Right kidney (tissue), 1 donor: ENCODE measurements at regions not wholly inside any gene's neighbourhood (a gene's known extent, or its start where the extent isn't known, plus 50 kb on each side); places are given as distances from the start of the nearest gene placed in this dataset.

Source experiments
- DNase-seq: peaks from one replicate; pipeline ENCODE4 v3.0.0-alpha.2; 2016

GRCh38 chr16:65301029-65301428 lies 179.2 kb upstream of the CDH11 start:
- DNase-seq: no peak

GRCh38 chr16:65297453-65297852 lies 175.6 kb upstream of the CDH11 start:
- DNase-seq: no peak

DNA sequence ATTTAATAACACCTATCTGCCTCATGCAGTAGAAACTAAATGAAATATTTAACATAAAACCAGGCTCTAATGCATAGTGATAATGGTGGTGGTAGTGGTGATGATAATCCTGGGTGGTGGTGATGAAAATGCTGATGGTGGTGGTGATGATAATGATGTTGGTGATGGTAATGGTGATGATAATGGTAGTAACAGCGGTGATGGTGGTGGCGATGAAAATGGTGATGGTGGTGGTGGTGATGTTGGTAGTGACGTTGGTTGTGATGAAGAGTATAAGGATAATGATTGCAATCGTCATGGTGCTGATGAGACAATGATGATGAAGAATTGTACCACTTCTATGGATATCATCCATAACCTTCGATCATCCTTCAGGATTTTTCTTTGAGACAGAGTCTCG lies 173.7 kb upstream of the CDH11 start:
- DNase-seq: no peak

- DNase-seq: no peak
These were observed 172.8 kb upstream of the CDH11 start for GRCh38 chr16:65294708-65295107.

GRCh38 chr16:65294165-65294564 lies 172.3 kb upstream of the CDH11 start:
- DNase-seq: no peak

DNA sequence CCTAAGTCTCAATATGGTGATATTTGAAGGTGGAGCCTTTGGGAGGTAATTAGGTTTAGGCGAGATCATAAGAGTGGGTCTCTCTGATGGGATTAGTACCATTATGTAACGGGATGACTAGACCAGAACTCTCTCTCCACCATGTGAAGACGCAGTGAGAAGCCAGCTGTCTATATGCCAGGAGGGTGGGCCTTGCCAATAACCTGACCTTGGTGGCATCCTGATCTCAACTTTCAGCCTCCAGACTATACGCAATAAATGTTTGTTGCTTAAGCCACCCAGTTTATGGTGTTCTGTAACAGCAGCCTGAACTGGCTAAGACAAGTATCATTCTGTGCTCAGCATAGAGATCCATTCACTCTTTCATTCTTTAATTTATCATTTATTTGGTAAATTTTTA lies 167.2 kb upstream of the CDH11 start:
- DNase-seq: no peak

DNA sequence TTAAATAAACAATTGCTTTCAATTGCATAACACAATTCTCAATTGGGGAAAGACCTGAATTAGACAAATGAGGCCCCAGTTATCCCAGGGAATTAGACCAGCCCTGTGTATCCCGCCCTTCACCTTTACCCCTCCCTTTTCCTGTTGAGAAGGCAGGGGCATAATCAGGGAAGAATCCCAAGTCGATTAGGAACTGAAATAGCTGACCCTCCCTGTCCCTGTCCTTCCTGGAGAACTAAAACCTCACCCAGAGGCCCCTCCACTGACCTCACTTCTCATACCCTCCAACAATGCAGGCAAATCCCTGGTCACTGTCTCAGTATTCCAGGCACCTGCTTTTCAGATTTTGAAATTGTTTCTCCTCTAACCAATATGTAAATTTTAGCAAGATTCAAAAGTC lies 165.4 kb upstream of the CDH11 start:
- DNase-seq: no peak

DNA sequence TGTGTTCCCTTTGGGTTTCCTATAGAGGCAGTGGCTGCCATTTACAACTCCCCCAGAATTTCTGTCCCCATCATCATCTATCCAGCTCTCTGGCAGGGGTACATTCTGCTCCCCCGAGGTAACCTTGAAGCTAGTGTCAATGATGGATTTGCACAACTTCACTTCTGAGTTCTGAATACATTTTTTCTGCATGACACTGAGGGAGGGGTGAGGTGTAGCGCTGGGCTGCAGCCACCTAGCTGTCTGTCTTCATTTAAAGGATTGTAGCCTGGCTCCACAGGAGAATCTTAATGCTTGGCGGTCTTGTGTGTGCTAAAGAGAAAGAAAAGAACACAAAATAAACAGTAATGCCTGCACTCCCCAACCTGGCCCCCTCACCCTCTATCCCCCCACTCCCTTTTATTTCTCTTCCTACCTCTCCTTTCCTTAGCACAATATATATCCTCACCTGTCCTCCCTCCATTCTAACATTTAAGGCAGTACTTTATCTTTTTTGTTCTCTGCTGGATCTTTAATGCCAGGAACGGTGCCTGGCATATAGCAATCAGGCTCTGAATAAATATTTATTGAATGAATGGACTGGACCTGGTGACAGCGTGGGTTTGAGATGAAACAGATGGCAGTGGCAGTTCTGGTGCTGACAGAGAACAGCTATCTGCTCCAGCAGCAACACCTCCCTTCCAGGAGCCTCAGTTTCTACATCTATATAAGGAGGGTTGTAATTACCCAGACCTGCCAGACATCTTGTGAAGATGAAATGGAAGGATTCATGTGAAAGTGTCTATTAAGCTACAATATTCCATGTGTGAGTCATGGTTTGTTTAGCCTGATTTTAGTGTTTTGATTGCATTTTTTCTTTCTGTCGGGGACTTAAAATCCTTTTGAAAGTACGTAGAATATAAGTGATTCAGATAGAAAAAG lies 163.5 kb upstream of the CDH11 start:
- DNase-seq: no peak

GRCh38 chr16:65284626-65285025 lies 162.8 kb upstream of the CDH11 start:
- DNase-seq: no peak

DNA sequence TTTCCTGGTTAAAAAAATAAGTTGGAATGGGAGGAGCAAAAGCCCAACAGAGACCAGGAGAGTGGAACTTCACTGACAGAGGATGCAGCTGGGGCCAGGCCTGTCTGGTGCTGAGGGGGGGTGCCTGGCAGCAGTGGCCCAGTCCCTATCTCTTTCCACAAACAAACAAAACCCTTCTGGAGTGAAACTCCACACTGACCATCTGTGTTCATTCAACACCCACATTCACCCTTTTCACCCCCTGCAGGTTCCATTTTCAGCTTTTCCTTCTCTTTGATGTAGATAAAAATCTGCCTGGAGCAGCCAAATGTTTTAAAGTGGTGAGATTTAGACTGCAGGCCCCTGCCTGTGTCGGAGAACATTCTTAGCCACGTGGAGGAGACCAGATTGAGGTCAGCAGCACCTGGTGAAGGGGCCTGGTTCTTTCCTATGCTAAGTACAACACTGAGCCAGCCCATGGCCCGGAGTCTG lies 161.4 kb upstream of the CDH11 start:
- DNase-seq: no peak

DNA sequence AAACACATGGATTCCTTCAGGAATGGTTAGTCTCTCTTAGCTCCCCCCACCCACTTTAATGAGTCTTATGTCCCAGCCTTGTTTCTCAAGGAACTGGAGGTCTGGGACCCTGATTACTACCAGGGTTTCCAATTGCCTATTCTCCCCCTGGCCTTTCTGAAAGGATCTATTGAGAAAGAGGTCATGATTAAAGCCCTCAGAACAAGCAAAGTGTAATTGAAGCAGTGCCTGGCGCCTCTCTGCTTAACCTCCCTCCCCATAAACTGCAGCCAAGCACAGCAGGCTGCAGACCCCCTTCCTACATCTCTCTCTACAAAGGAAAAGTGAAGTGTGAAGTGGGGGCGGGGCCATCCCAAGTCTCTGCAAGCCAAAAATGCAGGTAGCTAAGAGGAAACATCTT lies 159.7 kb upstream of the CDH11 start:
- peak; percentile 47 for DNase-seq

- no peak for DNase-seq
These were observed 159.1 kb upstream of the CDH11 start for GRCh38 chr16:65280845-65281512.

- DNase-seq: no peak
These were observed 157.7 kb upstream of the CDH11 start for GRCh38 chr16:65279576-65279975.

- no peak for DNase-seq
These were observed 157.0 kb upstream of the CDH11 start for GRCh38 chr16:65278874-65279273.

DNA sequence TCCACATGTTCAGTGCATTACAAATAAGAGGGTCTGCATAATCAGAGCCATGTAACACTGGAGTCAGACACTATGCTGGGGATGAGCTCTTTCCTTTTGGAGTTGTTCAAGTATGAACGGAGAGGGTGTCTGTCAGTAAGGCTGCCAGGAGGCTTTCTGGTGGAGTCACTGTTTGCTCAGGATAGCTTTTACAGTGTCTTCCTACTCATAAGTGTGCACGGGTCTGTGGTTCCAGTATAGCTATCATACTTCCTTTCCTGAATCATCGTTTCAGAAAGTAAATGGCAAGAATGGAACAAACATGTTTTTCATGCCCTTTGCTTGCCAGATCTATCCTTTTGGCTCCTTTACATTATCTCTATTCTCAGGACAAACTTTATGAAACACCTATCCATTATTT lies 152.7 kb upstream of the CDH11 start:
- no peak for DNase-seq

DNA sequence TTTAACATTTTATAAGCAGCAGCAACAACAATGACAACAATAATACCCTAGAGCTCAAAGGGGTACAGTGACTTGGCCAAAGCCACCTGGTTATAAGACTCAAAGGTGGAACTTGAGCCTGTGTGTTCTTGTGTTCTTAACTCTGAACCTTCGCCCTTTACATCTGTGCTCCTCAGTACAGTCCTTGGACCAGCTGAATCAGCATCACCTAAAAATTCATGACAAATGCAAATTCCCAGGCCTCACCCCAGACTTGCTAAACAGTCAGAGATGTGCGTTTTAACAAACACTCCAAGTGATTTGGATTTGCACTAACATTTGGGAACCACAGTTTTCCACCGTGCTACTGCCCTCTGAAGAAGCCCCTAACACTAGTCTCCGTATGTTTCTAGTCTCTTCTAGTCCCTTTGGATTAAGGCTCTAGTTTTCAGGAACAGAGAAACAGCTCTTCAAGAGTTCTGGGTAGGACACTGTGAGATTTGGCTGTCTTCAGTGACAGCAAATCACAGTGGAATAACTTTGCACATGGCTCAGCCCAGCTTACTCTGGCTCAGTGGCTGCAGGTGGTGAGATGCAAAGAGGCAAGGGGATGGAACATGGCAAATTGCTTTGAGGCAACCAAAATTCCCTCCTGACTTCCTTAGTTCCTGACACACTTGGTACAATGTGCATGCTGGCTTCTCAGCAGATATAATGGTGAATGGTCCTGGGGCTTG lies 151.0 kb upstream of the CDH11 start:
- DNase-seq: no peak

DNA sequence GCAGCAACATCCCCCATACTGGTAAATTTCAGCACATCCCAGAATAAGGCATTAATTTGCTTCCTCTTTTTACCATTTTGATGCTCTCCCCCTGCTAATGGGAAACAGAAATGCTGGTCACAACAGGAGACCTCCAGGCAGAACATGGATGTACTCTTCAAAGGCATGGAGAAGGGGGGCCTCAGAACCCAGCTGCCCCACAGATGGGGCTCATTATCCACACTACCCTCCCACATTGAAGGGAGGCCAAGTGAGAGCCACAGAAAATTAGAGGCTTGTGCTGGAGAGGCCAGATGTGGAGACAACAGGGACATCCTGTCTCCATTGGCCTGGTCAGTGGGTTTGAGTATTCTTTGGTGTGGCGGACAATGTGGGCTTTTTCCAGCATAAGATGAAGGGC lies 150.1 kb upstream of the CDH11 start:
- DNase-seq: no peak

- DNase-seq: no peak
These were observed 146.5 kb upstream of the CDH11 start for GRCh38 chr16:65268331-65268730.

DNA sequence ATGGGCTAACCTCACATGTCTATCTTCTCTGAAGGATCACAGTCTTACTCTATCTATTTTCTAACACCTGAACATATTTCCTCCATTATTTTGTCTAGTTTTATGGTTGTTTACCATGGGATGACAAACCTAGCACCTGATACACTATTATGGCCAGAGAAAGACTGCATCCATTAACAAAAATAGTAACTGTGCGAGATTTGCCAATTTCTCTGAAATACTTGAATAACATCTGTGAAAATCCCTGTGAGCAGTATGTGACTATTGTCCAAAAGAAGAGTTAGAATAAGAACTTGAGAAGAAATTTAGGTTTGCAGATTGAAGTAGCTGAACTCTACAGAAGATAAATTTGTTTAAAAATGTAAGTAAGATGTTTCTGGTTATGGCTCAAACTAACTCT lies 142.0 kb upstream of the CDH11 start:
- no peak for DNase-seq

- DNase-seq: no peak
These were observed 138.9 kb upstream of the CDH11 start for GRCh38 chr16:65260746-65261145.

DNA sequence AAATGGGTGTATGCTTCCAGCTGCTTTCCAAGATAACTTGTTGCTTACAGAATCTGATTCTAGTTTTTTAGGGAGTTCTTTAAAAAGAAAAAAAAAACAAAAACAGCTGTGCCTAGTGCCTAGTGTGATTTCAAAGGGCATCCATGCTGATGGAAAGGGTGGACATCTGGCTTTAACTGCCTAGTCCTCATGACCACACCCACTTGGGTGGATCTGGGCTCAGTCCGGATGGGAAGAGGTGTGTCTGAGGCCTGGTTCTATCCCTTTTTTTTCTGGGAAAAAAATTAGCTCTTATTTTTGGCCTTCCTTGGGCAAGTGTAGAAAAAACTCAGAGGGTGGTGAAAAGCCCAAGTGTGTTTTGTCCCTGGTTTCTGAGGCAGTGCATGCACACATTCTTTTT lies 132.3 kb upstream of the CDH11 start:
- DNase-seq: no peak

GRCh38 chr16:65249768-65250167 lies 127.9 kb upstream of the CDH11 start:
- peak; percentile 4 for DNase-seq

GRCh38 chr16:65244787-65245186 lies 122.9 kb upstream of the CDH11 start:
- no peak for DNase-seq
